CD4-positive, alpha-beta memory T cell (primary cell): ENCODE measurements at regions not wholly inside any gene's neighbourhood (a gene's known extent, or its start where the extent isn't known, plus 50 kb on each side); places are given as distances from the start of the nearest gene placed in this dataset.

Experiments used
- CTCF ChIA-PET: fragments of 350-600 bp; sonication (Branson Sonifier 250); formaldehyde crosslinking; loops from one replicate; lab custom pipeline; 2021; ENCODE audit warnings: inconsistent platforms; ENCODE audit not compliant: partially characterized antibody; lab: Charles Lee
- POLR2A ChIA-PET: fragments of 350-600 bp; sonication (Branson Sonifier 250); formaldehyde crosslinking; loops from one replicate; lab custom pipeline; 2021; ENCODE audit not compliant: partially characterized antibody; lab: Charles Lee
- DNase-seq, 5 donors: peaks; one replicate each; pipeline versions ENCODE4 v3.0.0 to v3.0.0-alpha.2; 2020 to 2022; ENCODE audit warnings: mixed read lengths in 1 of 5
- H3K27ac ChIP-seq: one replicate; pipeline ENCODE4 v1.7.0; 2013; ENCODE audit warnings: low read depth, low read length
- H3K27me3 ChIP-seq: 2 replicates; pipeline ENCODE4 v1.7.0; 2013; ENCODE audit warnings: mild to moderate bottlenecking, low read length, moderate library complexity; ENCODE audit not compliant: insufficient read depth
- H3K36me3 ChIP-seq: 2 replicates; pipeline ENCODE4 v1.7.0; 2013; ENCODE audit warnings: mild to moderate bottlenecking, low read length, moderate library complexity; ENCODE audit not compliant: insufficient read depth
- H3K4me1 ChIP-seq: 2 replicates; pipeline ENCODE4 v1.7.0; 2013; ENCODE audit warnings: mild to moderate bottlenecking, low read length, moderate library complexity; ENCODE audit not compliant: insufficient read depth
- H3K4me3 ChIP-seq, 2 donors: one replicate each; pipeline ENCODE4 v1.7.0; 2013; ENCODE audit warnings: low read length in 2 of 2, mild to moderate bottlenecking in 1 of 2
- H3K9me3 ChIP-seq, 2 donors: one replicate each; pipeline ENCODE4 v1.7.0; 2013; ENCODE audit warnings: low read length in 2 of 2, control low read depth in 1 of 2; ENCODE audit not compliant: control insufficient read depth in 1 of 2
- H3K27ac Mint-ChIP-seq, 7 donors: one replicate each; pipeline ENCODE4 v1.8.0; 2020 to 2021; ENCODE audit warnings: mixed read lengths in 7 of 7, mild to moderate bottlenecking in 6 of 7, inconsistent platforms in 3 of 7, moderate library complexity in 3 of 7
- H3K27me3 Mint-ChIP-seq, 2 donors: one replicate each; pipeline ENCODE4 v1.8.0; 2020 to 2021; ENCODE audit warnings: mixed read lengths in 2 of 2
- H3K36me3 Mint-ChIP-seq, 2 donors: one replicate each; pipeline ENCODE4 v1.8.0; 2020 to 2021; ENCODE audit warnings: mixed read lengths in 2 of 2, inconsistent platforms in 1 of 2, mild to moderate bottlenecking in 1 of 2
- H3K4me1 Mint-ChIP-seq, 4 donors: one replicate each; pipeline ENCODE4 v1.8.0; 2020 to 2021; ENCODE audit warnings: mixed read lengths in 4 of 4, mild to moderate bottlenecking in 1 of 4
- H3K4me3 Mint-ChIP-seq, 8 donors: one replicate each; pipeline ENCODE4 v1.8.0; 2020 to 2021; ENCODE audit warnings: mixed read lengths in 8 of 8, mild to moderate bottlenecking in 7 of 8, moderate library complexity in 6 of 8, inconsistent platforms in 3 of 8
- H3K9me3 Mint-ChIP-seq, 8 donors: one replicate each; pipeline ENCODE4 v1.8.0; 2020 to 2021; ENCODE audit warnings: mixed read lengths in 8 of 8, mild to moderate bottlenecking in 5 of 8, inconsistent platforms in 3 of 8, moderate library complexity in 1 of 8
- intact Hi-C: fragments of 100-400 bp; cut with micrococcal nuclease; formaldehyde crosslinking; loops from one replicate; pipeline ENCODE4 v1.15.1; 2023

DNA sequence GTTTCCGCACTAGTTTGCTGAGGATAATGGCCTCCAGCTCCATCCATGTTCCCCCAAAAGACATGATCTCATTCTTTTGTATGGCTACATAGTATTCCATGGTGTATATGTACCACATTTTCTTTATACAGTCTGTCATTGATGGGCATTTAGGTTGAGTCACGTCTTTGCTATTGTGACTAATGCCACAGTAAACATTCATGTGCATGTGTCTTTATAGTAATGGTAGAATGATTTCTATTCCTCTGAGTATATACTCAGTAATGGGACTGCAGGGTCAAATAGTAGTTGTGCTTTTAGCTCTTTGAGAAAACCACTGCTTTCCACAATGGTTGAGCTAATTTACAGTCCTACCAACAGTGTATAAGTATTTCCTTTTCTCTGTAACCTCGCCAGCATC is 78.3 kb upstream of the BCL9 start:
- no peaks in the 10 kb centered on the region for H3K4me1 ChIP-seq
- intact Hi-C loops: no loop called here
- peaks cover 2 to 37% (median 19%) of the 10 kb centered on the region in 8 donors for H3K9me3 Mint-ChIP-seq
- DNase-seq: no peak
- H3K9me3 ChIP-seq: no peaks in the 10 kb centered on the region
- H3K36me3 Mint-ChIP-seq: no peaks in the 10 kb centered on the region
- H3K27ac ChIP-seq: no peak overlapping the region
- CTCF ChIA-PET: no interaction called here
- H3K27ac Mint-ChIP-seq: no peak overlapping the region
- H3K4me1 Mint-ChIP-seq: no peaks in the 10 kb centered on the region
- POLR2A ChIA-PET: no interaction called here
- no peaks in the 10 kb centered on the region for H3K27me3 ChIP-seq
- no peak overlapping the region for H3K4me3 ChIP-seq
- H3K4me3 Mint-ChIP-seq: no peak overlapping the region
- H3K36me3 ChIP-seq: no peaks in the 10 kb centered on the region
- H3K27me3 Mint-ChIP-seq: peaks cover 32 to 37% of the 10 kb centered on the region in 2 donors

DNA sequence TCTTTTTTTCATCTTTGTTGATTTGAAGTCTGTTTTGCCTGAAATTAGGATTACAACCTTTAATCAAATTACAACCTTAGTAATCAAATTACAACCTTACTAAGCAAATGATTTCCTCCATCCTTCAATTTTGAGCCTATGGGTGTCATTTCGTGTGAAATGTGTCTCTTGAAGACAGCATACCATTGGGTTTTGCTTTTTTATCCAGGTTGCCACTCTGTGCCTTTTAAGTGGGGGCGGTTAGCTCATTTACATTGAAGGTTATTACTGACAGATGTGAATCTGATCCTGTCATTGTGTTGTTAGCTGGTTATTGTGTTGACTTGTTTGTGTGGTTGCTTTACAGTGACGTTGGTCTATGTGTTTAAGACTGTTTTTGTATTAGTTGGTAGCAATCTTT is 74.8 kb upstream of the BCL9 start:
- Mint-ChIP-seq H3K36me3 (no peaks in the 10 kb centered on the region), H3K4me3 (no peak overlapping the region), H3K27me3 (peaks cover 42 to 45% of the 10 kb centered on the region in 2 donors), H3K4me1 (no peaks in the 10 kb centered on the region), H3K27ac (no peak overlapping the region), H3K9me3 (peaks cover 2 to 35% (median 18%) of the 10 kb centered on the region in 8 donors)
- no peak overlapping the region for H3K27ac ChIP-seq
- H3K4me1 ChIP-seq: no peaks in the 10 kb centered on the region
- H3K27me3 ChIP-seq: no peaks in the 10 kb centered on the region
- ChIA-PET CTCF (no interaction called here), POLR2A (no interaction called here)
- DNase-seq: no peak
- no peak overlapping the region for H3K4me3 ChIP-seq
- no peaks in the 10 kb centered on the region for H3K36me3 ChIP-seq
- intact Hi-C loops: no loop called here
- no peaks in the 10 kb centered on the region for H3K9me3 ChIP-seq

DNA sequence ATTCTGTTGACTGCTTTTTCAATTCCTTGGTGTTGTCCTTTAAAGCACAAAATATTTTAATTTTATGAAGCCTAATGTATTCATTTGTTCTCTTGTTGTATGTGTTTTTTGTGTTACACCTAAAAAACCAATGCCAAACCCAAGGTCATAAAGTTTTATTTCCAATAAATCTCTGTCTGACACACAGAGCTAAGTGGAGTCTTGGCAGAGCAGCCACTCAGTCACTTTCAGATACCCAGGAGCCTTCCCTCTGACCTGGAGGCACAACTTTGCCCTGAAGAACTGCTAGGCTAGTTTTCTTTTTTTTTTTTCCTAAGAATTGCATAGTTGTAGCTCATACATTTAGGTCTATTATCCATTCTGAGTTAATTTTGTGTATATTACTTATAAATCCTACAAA is 71.2 kb upstream of the BCL9 start:
- CTCF ChIA-PET: no interaction called here
- Histone ChIP-seq H3K27ac (no peak overlapping the region), H3K27me3 (no peaks in the 10 kb centered on the region), H3K4me1 (no peaks in the 10 kb centered on the region), H3K9me3 (no peaks in the 10 kb centered on the region), H3K4me3 (no peak overlapping the region), H3K36me3 (no peaks in the 10 kb centered on the region)
- Mint-ChIP-seq H3K4me1 (no peaks in the 10 kb centered on the region), H3K4me3 (no peak overlapping the region), H3K9me3 (peaks cover 2 to 23% (median 17%) of the 10 kb centered on the region in 8 donors), H3K36me3 (no peaks in the 10 kb centered on the region), H3K27me3 (peaks cover 41 to 46% of the 10 kb centered on the region in 2 donors), H3K27ac (no peak overlapping the region)
- intact Hi-C loops: no loop called here
- POLR2A ChIA-PET: no interaction called here
- DNase-seq: no peak

DNA sequence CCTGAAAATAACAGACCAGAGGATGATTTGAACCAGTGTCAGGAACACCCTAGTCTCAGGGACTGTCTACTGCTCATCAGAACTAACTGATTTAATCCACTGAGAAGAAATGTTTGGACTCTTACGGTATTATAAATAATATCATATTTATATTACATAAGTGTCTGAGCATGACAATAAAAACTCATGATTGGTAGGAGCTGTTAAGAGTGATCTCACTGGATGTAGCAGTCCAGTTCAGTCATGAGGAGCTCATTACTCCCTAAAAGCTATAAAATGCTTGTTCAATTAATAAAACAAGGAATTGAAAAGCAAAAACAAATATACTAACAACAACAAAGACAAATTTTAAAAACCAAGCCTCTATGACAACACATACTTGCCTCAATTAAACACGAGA is 68.8 kb upstream of the BCL9 start:
- Histone ChIP-seq H3K27ac (no peak overlapping the region), H3K27me3 (no peaks in the 10 kb centered on the region), H3K36me3 (no peaks in the 10 kb centered on the region), H3K4me1 (no peaks in the 10 kb centered on the region), H3K9me3 (no peaks in the 10 kb centered on the region), H3K4me3 (no peak overlapping the region)
- intact Hi-C loops: no loop called here
- H3K27ac Mint-ChIP-seq: no peak overlapping the region
- POLR2A ChIA-PET: no interaction called here
- peaks cover 27 to 30% of the 10 kb centered on the region in 2 donors for H3K27me3 Mint-ChIP-seq
- CTCF ChIA-PET: interaction anchor here (0.7 to 2.4 kb wide), 2 partner anchors 21 to 44 kb away, joined by 3 to 7 read pairs; no protein-coding TSS in a partner anchor
- no peak for DNase-seq
- peaks cover 0 to 6% (median 4%) of the 10 kb centered on the region in 8 donors for H3K9me3 Mint-ChIP-seq
- H3K4me1 Mint-ChIP-seq: no peaks in the 10 kb centered on the region
- H3K36me3 Mint-ChIP-seq: no peaks in the 10 kb centered on the region
- H3K4me3 Mint-ChIP-seq: no peak overlapping the region

DNA sequence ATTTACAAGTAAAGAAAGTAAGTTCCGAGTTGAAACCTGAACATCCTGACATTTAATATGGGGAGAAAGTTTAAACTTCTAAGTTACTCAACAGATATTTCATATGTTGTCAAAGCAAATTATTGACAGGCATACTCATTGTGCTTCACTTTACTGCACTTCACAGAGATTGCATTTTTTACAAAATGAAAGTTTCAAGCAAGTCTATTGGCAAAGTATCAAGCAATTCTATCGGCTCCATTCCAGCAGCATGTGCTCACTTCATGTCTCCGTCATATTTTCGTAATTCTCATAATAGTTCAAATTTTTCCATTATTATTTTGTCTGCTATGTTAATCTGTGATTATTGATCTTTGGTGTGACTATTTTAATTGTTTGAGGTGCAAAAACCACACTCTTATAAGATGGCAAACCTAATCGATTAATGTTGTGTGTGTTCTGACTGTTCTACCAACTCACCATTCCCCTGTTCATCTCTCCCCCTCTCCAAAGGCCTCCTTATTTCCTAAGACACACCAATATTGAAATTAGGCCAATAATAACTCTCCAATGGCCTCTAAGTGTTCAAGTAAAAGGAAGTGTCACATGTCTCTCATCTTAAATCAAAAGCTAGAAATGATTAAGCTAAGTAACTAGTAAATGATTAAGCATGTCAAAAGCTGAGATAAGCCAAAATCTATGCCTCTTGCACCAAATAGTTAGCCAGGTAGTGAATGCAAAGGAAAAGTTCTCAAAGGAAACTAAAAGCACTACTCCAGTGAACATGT is 68.2 kb upstream of the BCL9 start:
- H3K4me1 Mint-ChIP-seq: peaks cover 0 to 1% (median 0%) of the 10 kb centered on the region in 4 donors
- Histone ChIP-seq H3K4me3 (no peak overlapping the region), H3K27me3 (no peaks in the 10 kb centered on the region), H3K4me1 (no peaks in the 10 kb centered on the region), H3K27ac (no peak overlapping the region), H3K9me3 (no peaks in the 10 kb centered on the region), H3K36me3 (no peaks in the 10 kb centered on the region)
- ChIA-PET CTCF (interaction anchor here (1.0 to 2.4 kb wide), 2 partner anchors 20 to 419 kb away, joined by 4 to 7 read pairs; no protein-coding TSS in a partner anchor), POLR2A (interaction anchor here (0.6 kb wide), 1 partner anchor 30 kb away, joined by 3 read pairs; no protein-coding TSS in a partner anchor)
- H3K36me3 Mint-ChIP-seq: no peaks in the 10 kb centered on the region
- peaks cover 0 to 4% (median 0%) of the 10 kb centered on the region in 8 donors for H3K9me3 Mint-ChIP-seq
- DNase-seq: no peak
- no peak overlapping the region for H3K4me3 Mint-ChIP-seq
- H3K27me3 Mint-ChIP-seq: peaks cover 25 to 27% of the 10 kb centered on the region in 2 donors
- intact Hi-C loops: no loop called here
- no peak overlapping the region for H3K27ac Mint-ChIP-seq

DNA sequence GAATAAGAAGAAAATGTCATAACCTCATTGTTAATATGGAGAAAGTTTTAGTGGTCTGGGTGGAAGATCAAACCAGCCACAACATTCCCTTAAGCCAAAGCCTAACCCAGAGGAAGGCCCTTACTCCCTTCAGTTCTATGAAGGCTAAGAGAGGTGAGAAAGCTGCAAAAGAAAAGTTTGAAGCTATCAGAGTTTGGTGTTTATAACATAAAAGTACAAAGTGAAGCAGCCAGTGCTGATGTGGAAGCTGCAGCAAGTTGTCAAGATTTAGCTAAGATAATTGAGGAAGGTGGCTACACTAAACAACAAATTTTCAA is 67.6 kb upstream of the BCL9 start:
- Mint-ChIP-seq H3K27me3 (peaks cover 27 to 28% of the 10 kb centered on the region in 2 donors), H3K4me1 (peaks cover 0 to 1% (median 0%) of the 10 kb centered on the region in 4 donors), H3K27ac (no peak overlapping the region), H3K36me3 (no peaks in the 10 kb centered on the region), H3K4me3 (no peak overlapping the region), H3K9me3 (peaks cover 0 to 4% (median 0%) of the 10 kb centered on the region in 8 donors)
- H3K4me1 ChIP-seq: no peaks in the 10 kb centered on the region
- H3K36me3 ChIP-seq: no peaks in the 10 kb centered on the region
- intact Hi-C loops: no loop called here
- no peak overlapping the region for H3K27ac ChIP-seq
- POLR2A ChIA-PET: interaction anchor here (0.6 kb wide), 1 partner anchor 30 kb away, joined by 3 read pairs; no protein-coding TSS in a partner anchor
- DNase-seq: no peak
- H3K9me3 ChIP-seq: no peaks in the 10 kb centered on the region
- no peaks in the 10 kb centered on the region for H3K27me3 ChIP-seq
- no peak overlapping the region for H3K4me3 ChIP-seq
- CTCF ChIA-PET: interaction anchor here (1.0 to 2.4 kb wide), 2 partner anchors 20 to 419 kb away, joined by 4 to 7 read pairs; no protein-coding TSS in a partner anchor

DNA sequence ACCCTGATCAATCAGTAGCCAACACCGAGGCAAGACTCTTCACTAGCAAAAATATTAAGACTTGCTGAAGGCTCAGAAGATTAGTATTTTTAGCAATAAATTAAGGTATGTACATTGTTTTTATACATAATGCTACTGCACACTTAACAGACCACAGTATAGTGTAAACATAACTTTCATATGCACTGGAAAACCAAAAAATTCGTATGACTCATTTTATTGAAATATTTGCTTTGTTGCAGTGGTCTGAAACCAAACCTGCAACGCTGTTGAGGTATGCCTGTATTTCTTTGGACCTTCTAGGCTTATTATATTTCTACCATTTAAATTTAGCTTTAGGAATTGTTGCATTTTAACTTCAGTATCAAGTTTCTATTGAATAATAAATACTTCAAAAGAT is 65.8 kb upstream of the BCL9 start:
- Histone ChIP-seq H3K36me3 (no peaks in the 10 kb centered on the region), H3K27ac (no peak overlapping the region), H3K4me3 (no peak overlapping the region), H3K9me3 (no peaks in the 10 kb centered on the region), H3K27me3 (no peaks in the 10 kb centered on the region), H3K4me1 (no peaks in the 10 kb centered on the region)
- DNase-seq: no peak
- CTCF ChIA-PET: no interaction called here
- no peak overlapping the region for H3K27ac Mint-ChIP-seq
- peaks cover 0 to 1% (median 0%) of the 10 kb centered on the region in 4 donors for H3K4me1 Mint-ChIP-seq
- intact Hi-C loops: no loop called here
- peaks cover 26 to 34% of the 10 kb centered on the region in 2 donors for H3K27me3 Mint-ChIP-seq
- peaks cover 0 to 4% (median 0%) of the 10 kb centered on the region in 8 donors for H3K9me3 Mint-ChIP-seq
- no peak overlapping the region for H3K4me3 Mint-ChIP-seq
- no peaks in the 10 kb centered on the region for H3K36me3 Mint-ChIP-seq
- POLR2A ChIA-PET: no interaction called here
